Tibial nerve (tissue), 4 donors: ENCODE measurements at regions not wholly inside any gene's neighbourhood (a gene's known extent, or its start where the extent isn't known, plus 50 kb on each side); places are given as distances from the start of the nearest gene placed in this dataset.

Source experiments
- DNase-seq, 2 donors: peaks; one replicate each; pipeline ENCODE4 v3.0.0-alpha.2; 2019; ENCODE audit warnings: low spot score in 2 of 2
- H3K27ac ChIP-seq, 4 donors: fragments of 200-600 bp; sonication (generic) in 3 of 4; one replicate each; pipeline ENCODE4 v1.5.1; 2017 to 2019; ENCODE audit warnings: mild to moderate bottlenecking in 1 of 4
- H3K27me3 ChIP-seq, 2 donors: fragments of 200-600 bp; sonication (generic) in 1 of 2; one replicate each; pipeline versions ENCODE4 v1.5.1 to v1.6.0; 2017 to 2019
- H3K36me3 ChIP-seq, 3 donors: fragments of 200-600 bp; sonication (generic); one replicate each; pipeline ENCODE4 v1.5.1; 2018 to 2019
- H3K4me1 ChIP-seq, 4 donors: fragments of 200-600 bp; sonication (generic) in 3 of 4; one replicate each; pipeline ENCODE4 v1.5.1; 2017 to 2019
- H3K4me3 ChIP-seq, 4 donors: fragments of 200-600 bp; sonication (generic) in 3 of 4; one replicate each; pipeline ENCODE4 v1.5.1; 2017 to 2019; ENCODE audit warnings: mild to moderate bottlenecking in 1 of 4, moderate library complexity in 1 of 4
- H3K9me3 ChIP-seq, 4 donors: fragments of 200-600 bp; sonication (generic) in 3 of 4; one replicate each; pipeline ENCODE4 v1.5.1; 2017 to 2019
- EP300 ChIP-seq, 2 donors: sonication (generic); formaldehyde crosslinking; IDR thresholded peaks; one replicate each; pipeline ENCODE4 v1.6.1; 2017; ENCODE audit warnings: antibody characterized with exemption in 2 of 2, mild to moderate bottlenecking in 1 of 2
- POLR2A ChIP-seq, 2 donors: fragments of 450-650 bp; IDR thresholded peaks; one replicate each; pipeline ENCODE4 v1.6.1; 2017; ENCODE audit warnings: antibody characterized with exemption in 2 of 2, mild to moderate bottlenecking in 2 of 2, moderate library complexity in 2 of 2
- WGBS, 2 donors: methylation state at CpG; one replicate each; pipeline ENCODE4 v1.1.5; 2018; 5-methylcytosine and 5-hydroxymethylcytosine counted together
- TF ChIP-seq, protein P1 (sequence below), 5 experiments: fragments of 200-600 bp in 3 of 5; fragments of 450-650 bp in 2 of 5; sonication (generic) in 3 of 5; IDR thresholded peaks; one replicate each; pipeline ENCODE4 v1.5.1; 2016 to 2019; ENCODE audit warnings: antibody characterized with exemption in 5 of 5, mild to moderate bottlenecking in 3 of 5, moderate library complexity in 2 of 5

DNA sequence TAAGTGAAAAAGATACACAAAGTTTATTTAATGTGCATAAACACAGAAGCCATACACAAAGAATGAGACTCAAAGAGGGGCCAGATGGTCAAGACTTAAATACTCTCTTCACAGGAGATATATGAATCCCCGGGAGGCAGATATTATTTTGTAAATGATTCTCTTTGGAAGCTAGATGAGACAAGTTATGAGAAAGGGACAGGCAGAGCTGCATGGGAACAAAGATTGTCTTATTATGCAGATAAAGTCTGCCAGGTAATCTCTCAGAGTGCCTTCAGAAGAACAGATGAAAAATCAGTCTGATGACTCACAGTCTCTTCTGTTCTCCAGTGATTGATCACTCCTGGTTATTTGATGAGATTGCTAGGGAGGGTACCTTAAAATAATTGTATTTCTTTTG lies 89.0 kb downstream of the NAF1 start:
- Histone ChIP-seq H3K27me3 (no peaks in the 10 kb centered on the region), H3K4me3 (no peak overlapping the region), H3K4me1 (no peaks in the 10 kb centered on the region), H3K9me3 (no peaks in the 10 kb centered on the region), H3K36me3 (no peaks in the 10 kb centered on the region), H3K27ac (no peak overlapping the region)
- TF ChIP-seq EP300 (IDR thresholded peaks at IDR 0.05) = no peak
- TF ChIP-seq, protein P1, sequence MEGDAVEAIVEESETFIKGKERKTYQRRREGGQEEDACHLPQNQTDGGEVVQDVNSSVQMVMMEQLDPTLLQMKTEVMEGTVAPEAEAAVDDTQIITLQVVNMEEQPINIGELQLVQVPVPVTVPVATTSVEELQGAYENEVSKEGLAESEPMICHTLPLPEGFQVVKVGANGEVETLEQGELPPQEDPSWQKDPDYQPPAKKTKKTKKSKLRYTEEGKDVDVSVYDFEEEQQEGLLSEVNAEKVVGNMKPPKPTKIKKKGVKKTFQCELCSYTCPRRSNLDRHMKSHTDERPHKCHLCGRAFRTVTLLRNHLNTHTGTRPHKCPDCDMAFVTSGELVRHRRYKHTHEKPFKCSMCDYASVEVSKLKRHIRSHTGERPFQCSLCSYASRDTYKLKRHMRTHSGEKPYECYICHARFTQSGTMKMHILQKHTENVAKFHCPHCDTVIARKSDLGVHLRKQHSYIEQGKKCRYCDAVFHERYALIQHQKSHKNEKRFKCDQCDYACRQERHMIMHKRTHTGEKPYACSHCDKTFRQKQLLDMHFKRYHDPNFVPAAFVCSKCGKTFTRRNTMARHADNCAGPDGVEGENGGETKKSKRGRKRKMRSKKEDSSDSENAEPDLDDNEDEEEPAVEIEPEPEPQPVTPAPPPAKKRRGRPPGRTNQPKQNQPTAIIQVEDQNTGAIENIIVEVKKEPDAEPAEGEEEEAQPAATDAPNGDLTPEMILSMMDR (IDR thresholded peaks at IDR 0.05) = no peak
- TF ChIP-seq POLR2A (IDR thresholded peaks at IDR 0.05) = no peak
- DNase-seq = no peak
- WGBS, 2 donors = 74 to 82% methylated on average over 1 of the region's 1 CpG

DNA sequence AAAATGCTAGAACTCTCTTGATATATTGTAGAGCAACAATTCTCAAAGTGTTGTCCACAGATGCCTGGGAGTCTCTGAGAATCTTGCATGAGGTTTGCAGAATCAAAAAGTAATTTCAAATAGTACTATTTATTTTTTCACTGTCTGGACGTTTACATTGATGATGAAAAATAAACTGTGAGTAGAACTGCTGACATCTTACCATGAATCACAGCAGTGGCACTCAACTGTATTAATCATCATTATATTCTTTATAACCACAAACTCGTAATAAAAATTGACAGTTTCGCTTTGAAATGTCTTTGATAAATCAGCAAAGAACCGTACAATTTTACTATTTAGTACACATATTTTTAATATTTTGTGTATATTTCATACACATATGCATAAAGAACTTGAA lies 94.5 kb downstream of the NAF1 start:
- no peak overlapping the region for H3K27ac ChIP-seq
- no peaks in the 10 kb centered on the region for H3K36me3 ChIP-seq
- H3K27me3 ChIP-seq = no peaks in the 10 kb centered on the region
- H3K4me3 ChIP-seq = no peak overlapping the region
- 70 to 76% methylated on average over 4 of the region's 4 CpGs for WGBS, 2 donors
- DNase-seq = no peak
- H3K9me3 ChIP-seq = no peaks in the 10 kb centered on the region
- TF ChIP-seq EP300 (IDR thresholded peaks at IDR 0.05) (no peak), POLR2A (IDR thresholded peaks at IDR 0.05) (no peak)
- TF ChIP-seq, protein P1 (IDR thresholded peaks at IDR 0.05) = no peak
- H3K4me1 ChIP-seq = no peaks in the 10 kb centered on the region

DNA sequence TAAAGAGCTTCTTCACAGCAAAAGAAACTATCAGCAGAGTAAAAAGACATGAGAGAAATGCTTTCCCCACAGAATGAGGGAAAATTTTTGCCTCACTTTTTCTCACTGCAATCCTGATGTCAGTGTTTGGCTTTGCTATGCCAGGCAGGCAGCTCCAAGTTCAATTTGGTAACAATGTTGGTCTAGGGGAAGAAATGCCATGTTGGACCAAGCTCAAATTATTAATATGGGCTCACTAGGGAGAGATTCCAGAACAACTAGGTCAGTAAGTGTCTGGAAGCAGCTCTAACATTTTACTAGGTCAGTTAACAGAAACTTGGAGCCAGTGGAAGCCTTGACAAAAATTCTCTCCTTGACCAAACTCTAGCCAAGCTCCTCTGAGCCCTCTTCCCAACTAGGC lies 95.4 kb downstream of the NAF1 start:
- Histone ChIP-seq H3K9me3 (no peaks in the 10 kb centered on the region), H3K27ac (no peak overlapping the region), H3K4me1 (no peaks in the 10 kb centered on the region), H3K27me3 (no peaks in the 10 kb centered on the region), H3K36me3 (no peaks in the 10 kb centered on the region), H3K4me3 (no peak overlapping the region)
- TF ChIP-seq, protein P1 (IDR thresholded peaks at IDR 0.05) = no peak
- TF ChIP-seq POLR2A (IDR thresholded peaks at IDR 0.05) (no peak), EP300 (IDR thresholded peaks at IDR 0.05) (no peak)
- no peak for DNase-seq

DNA sequence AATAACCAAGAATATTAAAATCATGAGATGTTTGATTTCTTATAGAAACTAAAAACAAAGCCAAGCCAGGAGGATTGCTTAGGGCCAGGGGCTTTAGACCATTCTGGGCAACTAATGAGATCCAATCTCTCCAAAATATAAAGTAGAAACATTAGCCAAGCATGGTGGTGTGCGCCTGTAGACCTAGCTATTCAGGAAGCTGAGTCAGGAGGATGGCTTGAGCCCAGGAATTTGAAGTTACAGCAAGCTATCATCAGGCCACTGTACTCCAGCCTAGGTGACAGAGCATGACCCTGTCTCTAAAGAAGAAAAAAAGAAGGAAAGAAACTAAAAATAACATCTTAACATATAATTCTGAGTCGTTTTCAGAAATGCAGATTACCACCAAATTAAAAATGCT lies 96.7 kb downstream of the NAF1 start:
- WGBS, 2 donors = 67 to 70% methylated on average over 2 of the region's 2 CpGs
- H3K9me3 ChIP-seq = no peaks in the 10 kb centered on the region
- H3K27me3 ChIP-seq = no peaks in the 10 kb centered on the region
- no peak overlapping the region for H3K4me3 ChIP-seq
- no peak for DNase-seq
- TF ChIP-seq, protein P1 (IDR thresholded peaks at IDR 0.05) = no peak
- TF ChIP-seq EP300 (IDR thresholded peaks at IDR 0.05) = no peak
- TF ChIP-seq POLR2A (IDR thresholded peaks at IDR 0.05) = no peak
- H3K27ac ChIP-seq = no peak overlapping the region
- no peaks in the 10 kb centered on the region for H3K4me1 ChIP-seq
- H3K36me3 ChIP-seq = no peaks in the 10 kb centered on the region

DNA sequence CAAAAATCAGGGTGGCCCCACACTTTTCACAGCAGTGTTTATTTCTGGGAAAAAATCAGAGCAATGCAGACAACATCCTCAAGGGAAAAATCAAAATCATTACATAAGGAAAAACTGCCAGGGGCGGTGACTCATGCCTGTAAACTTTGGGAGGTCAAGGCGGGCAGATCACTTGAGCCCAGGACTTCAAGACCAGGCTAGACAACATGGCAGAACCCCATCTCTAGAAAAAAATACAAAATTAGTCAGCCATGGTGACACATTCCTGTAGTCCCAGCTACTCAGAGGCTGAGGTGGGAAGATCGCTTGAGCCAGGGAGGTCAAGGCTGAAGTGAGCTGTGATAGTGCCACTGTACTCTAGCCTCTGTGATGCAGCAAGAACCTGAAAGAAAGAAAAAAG lies 102.8 kb downstream of the NAF1 start:
- TF ChIP-seq POLR2A (IDR thresholded peaks at IDR 0.05) (no peak), EP300 (IDR thresholded peaks at IDR 0.05) (no peak)
- TF ChIP-seq, protein P1 (IDR thresholded peaks at IDR 0.05) = no peak
- Histone ChIP-seq H3K27ac (no peak overlapping the region), H3K4me1 (no peaks in the 10 kb centered on the region), H3K27me3 (no peaks in the 10 kb centered on the region), H3K36me3 (no peaks in the 10 kb centered on the region), H3K4me3 (no peak overlapping the region), H3K9me3 (no peaks in the 10 kb centered on the region)
- WGBS, 2 donors = 78 to 80% methylated on average over 3 of the region's 3 CpGs
- DNase-seq = no peak
